Left colon (tissue), 2 donors: ENCODE measurements at regions not wholly inside any gene's neighbourhood (a gene's known extent, or its start where the extent isn't known, plus 50 kb on each side); places are given as distances from the start of the nearest gene placed in this dataset.

ENCODE experiments used
- ATAC-seq: fragments of 200-7000 bp; cut with Tn5 transposase; one replicate; pipeline ENCODE4 v1.9.1; 2020; ENCODE audit warnings: mild to moderate bottlenecking, moderate library complexity
- DNase-seq, 2 donors: peaks; one replicate each; pipeline ENCODE4 v3.0.0-alpha.2; 2020
- intact Hi-C, 2 donors: fragments of 100-400 bp; cut with DNase I in 1 of 2; cut with micrococcal nuclease in 1 of 2; formaldehyde crosslinking; loops; one replicate each; pipeline versions ENCODE4 v1.11.2 to v1.14.0; 2022; cut with DNase I, micrococcal nuclease
- donor health status: DM: no; HTN: no; CAD: no.
- donor health status: DM: yes; HTN: yes; CAD: no.

GRCh38 chr4:136457577-136457976 is 1074.7 kb downstream of the PCDH18 start:
- intact Hi-C loops = no loop called here
- no peak for DNase-seq
- no peak for ATAC-seq

GRCh38 chr4:136457004-136457403 is 1075.3 kb downstream of the PCDH18 start:
- DNase-seq = no peak
- ATAC-seq = no peak
- intact Hi-C loops = no loop called here

GRCh38 chr4:136443006-136443405 is 1089.3 kb downstream of the PCDH18 start:
- intact Hi-C loops = no loop called here
- no peak for DNase-seq
- no peak for ATAC-seq

- intact Hi-C loops = no loop called here
- ATAC-seq = no peak
- DNase-seq = no peak
Measured at GRCh38 chr4:136442447-136442846, 1089.8 kb downstream of the PCDH18 start.

- DNase-seq (no peak), ATAC-seq (no peak)
- intact Hi-C loops = no loop called here
Measured at GRCh38 chr4:136441629-136442282, 1090.5 kb downstream of the PCDH18 start.

GRCh38 chr4:136438645-136439044 is 1093.6 kb downstream of the PCDH18 start:
- no peak for DNase-seq
- intact Hi-C loops = no loop called here
- no peak for ATAC-seq

GRCh38 chr4:136424052-136424451 is 1108.2 kb downstream of the PCDH18 start:
- DNase-seq (no peak), ATAC-seq (no peak)
- intact Hi-C loops = no loop called here

GRCh38 chr4:136414981-136415380 is 1117.3 kb downstream of the PCDH18 start:
- intact Hi-C loops = no loop called here
- no peak for DNase-seq
- no peak for ATAC-seq

GRCh38 chr4:136412708-136413107 is 1119.6 kb downstream of the PCDH18 start:
- DNase-seq = no peak
- intact Hi-C loops = no loop called here
- no peak for ATAC-seq

- no peak for DNase-seq
- intact Hi-C loops = no loop called here
- no peak for ATAC-seq
Measured at GRCh38 chr4:136400829-136401228, 1131.5 kb downstream of the PCDH18 start.

GRCh38 chr4:136395212-136395722 is 1137.0 kb downstream of the PCDH18 start:
- DNase-seq = no peak
- intact Hi-C loops = no loop called here
- no peak for ATAC-seq

- DNase-seq (no peak), ATAC-seq (no peak)
- intact Hi-C loops = no loop called here
Measured at GRCh38 chr4:136392576-136392975, 1139.7 kb downstream of the PCDH18 start.

- no peak for ATAC-seq
- intact Hi-C loops = no loop called here
- DNase-seq = no peak
Measured at GRCh38 chr4:136390824-136391223, 1141.5 kb downstream of the PCDH18 start.

GRCh38 chr4:136383082-136383481 is 1149.2 kb downstream of the PCDH18 start:
- DNase-seq = no peak
- no peak for ATAC-seq
- intact Hi-C loops = no loop called here

- ATAC-seq (no peak), DNase-seq (no peak)
- intact Hi-C loops = no loop called here
Measured at GRCh38 chr4:136371231-136371630, 1161.1 kb downstream of the PCDH18 start.

- ATAC-seq (no peak), DNase-seq (no peak)
- intact Hi-C loops = no loop called here
Measured at GRCh38 chr4:136369073-136369472, 1163.2 kb downstream of the PCDH18 start.

- intact Hi-C loops = no loop called here
- no peak for ATAC-seq
- DNase-seq = no peak
Measured at GRCh38 chr4:136357556-136357955, 1174.7 kb downstream of the PCDH18 start.

GRCh38 chr4:136355970-136356369 is 1176.3 kb downstream of the PCDH18 start:
- no peak for DNase-seq
- intact Hi-C loops = no loop called here
- no peak for ATAC-seq

GRCh38 chr4:136343340-136343739 is 1189.0 kb downstream of the PCDH18 start:
- intact Hi-C loops = no loop called here
- ATAC-seq (no peak), DNase-seq (no peak)

- ATAC-seq (no peak), DNase-seq (no peak)
- intact Hi-C loops = no loop called here
Measured at GRCh38 chr4:136342666-136343065, 1189.6 kb downstream of the PCDH18 start.

GRCh38 chr4:136337216-136337615 is 1195.1 kb downstream of the PCDH18 start:
- intact Hi-C loops = no loop called here
- no peak for ATAC-seq

More at GRCh38 chr4:136337216-136337615, 1195.1 kb downstream of the PCDH18 start:
- no peak for DNase-seq
